ENCODE measurements at regions not wholly inside any gene's neighbourhood (a gene's known extent, or its start where the extent isn't known, plus 50 kb on each side); places are given as distances from the start of the nearest gene placed in this dataset.

- Histone ChIP-seq H4K8ac (ENCODE audit: low read depth, low read length) (no peak overlapping the region), H3K27me3 (ENCODE audit: insufficient read depth, low read length) (no peaks in the 10 kb centered on the region), H3K79me1 (ENCODE audit: low read length) (no peaks in the 10 kb centered on the region), H3K79me2 (ENCODE audit: control insufficient read depth, insufficient read depth, low read length, poor library complexity) (no peaks in the 10 kb centered on the region), H2BK12ac (ENCODE audit: low read length) (no peak overlapping the region), H2BK5ac (ENCODE audit: low read depth, low read length, poor library complexity) (no peak overlapping the region), H3K9me3 (ENCODE audit: insufficient read depth, low read depth, low read length) (no peaks in the 10 kb centered on the region), H3K4me1 (ENCODE audit: control insufficient read depth in 1 of 2, insufficient read depth in 2 of 2, low read length in 2 of 2) (no peaks in the 10 kb centered on the region), H3K23ac (ENCODE audit: low read length) (no peak overlapping the region), H3K27ac (ENCODE audit: low read depth, low read length) (no peak overlapping the region), H3K4me2 (ENCODE audit: low read length) (no peak overlapping the region), H3K9ac (ENCODE audit: low read length) (no peak overlapping the region), H3K14ac (ENCODE audit: low read length) (no peak overlapping the region), H4K91ac (ENCODE audit: low read depth, low read length) (no peak overlapping the region), H4K12ac (ENCODE audit: low read depth, low read length) (no peak overlapping the region), H3K4ac (ENCODE audit: low read depth, low read length) (no peak overlapping the region), H3K4me3 (ENCODE audit: low read depth, low read length) (no peak overlapping the region), H2AFZ (ENCODE audit: insufficient read depth, low read length, poor library complexity) (no peak overlapping the region), H3K36me3 (ENCODE audit: control insufficient read depth in 1 of 2, insufficient read depth in 2 of 2, low read length in 2 of 2) (no peaks in the 10 kb centered on the region), H2AK5ac (ENCODE audit: low read length) (no peak overlapping the region), H3K18ac (ENCODE audit: low read length) (no peak overlapping the region), H2BK120ac (ENCODE audit: insufficient read depth, low read length, poor library complexity) (no peak overlapping the region)
- WGBS (ENCODE audit: extremely low coverage, insufficient coverage, insufficient read length), result no CpG with 5 or more reads among the region's 1 CpG
- DNase-seq, result no peak
These were observed 223.6 kb upstream of the SIX2 start for GRCh38 chr2:45232818-45233217.

- no peak for DNase-seq
- H4K91ac ChIP-seq (ENCODE audit: low read depth, low read length), result no peak overlapping the region
- no peak overlapping the region for H4K12ac ChIP-seq (ENCODE audit: low read depth, low read length)
- H3K23ac ChIP-seq (ENCODE audit: low read length), result no peak overlapping the region
- no peaks in the 10 kb centered on the region for H3K79me2 ChIP-seq (ENCODE audit: control insufficient read depth, insufficient read depth, low read length, poor library complexity)
- no peak overlapping the region for H3K14ac ChIP-seq (ENCODE audit: low read length)
- H3K79me1 ChIP-seq (ENCODE audit: low read length), result no peaks in the 10 kb centered on the region
- no peak overlapping the region for H4K8ac ChIP-seq (ENCODE audit: low read depth, low read length)
- WGBS (ENCODE audit: extremely low coverage, insufficient coverage, insufficient read length), result no CpG with 5 or more reads among the region's 1 CpG
- H2AK5ac ChIP-seq (ENCODE audit: low read length), result no peak overlapping the region
- H2BK5ac ChIP-seq (ENCODE audit: low read depth, low read length, poor library complexity), result no peak overlapping the region
- H3K27me3 ChIP-seq (ENCODE audit: insufficient read depth, low read length), result no peaks in the 10 kb centered on the region
- H3K4me1 ChIP-seq (ENCODE audit: control insufficient read depth in 1 of 2, insufficient read depth in 2 of 2, low read length in 2 of 2), result no peaks in the 10 kb centered on the region
- peaks cover 1% of the 10 kb centered on the region for H3K9me3 ChIP-seq (ENCODE audit: insufficient read depth, low read depth, low read length)
- H2BK12ac ChIP-seq (ENCODE audit: low read length), result no peak overlapping the region
- no peak overlapping the region for H3K4me3 ChIP-seq (ENCODE audit: low read depth, low read length)
- no peak overlapping the region for H2BK120ac ChIP-seq (ENCODE audit: insufficient read depth, low read length, poor library complexity)
- H3K18ac ChIP-seq (ENCODE audit: low read length), result no peak overlapping the region
- H3K27ac ChIP-seq (ENCODE audit: low read depth, low read length), result no peak overlapping the region
- H2AFZ ChIP-seq (ENCODE audit: insufficient read depth, low read length, poor library complexity), result no peak overlapping the region
- H3K4me2 ChIP-seq (ENCODE audit: low read length), result no peak overlapping the region
- H3K4ac ChIP-seq (ENCODE audit: low read depth, low read length), result no peak overlapping the region
- no peak overlapping the region for H3K9ac ChIP-seq (ENCODE audit: low read length)
- no peaks in the 10 kb centered on the region for H3K36me3 ChIP-seq (ENCODE audit: control insufficient read depth in 1 of 2, insufficient read depth in 2 of 2, low read length in 2 of 2)
These were observed 220.2 kb upstream of the SIX2 start for GRCh38 chr2:45229411-45229810.

DNA sequence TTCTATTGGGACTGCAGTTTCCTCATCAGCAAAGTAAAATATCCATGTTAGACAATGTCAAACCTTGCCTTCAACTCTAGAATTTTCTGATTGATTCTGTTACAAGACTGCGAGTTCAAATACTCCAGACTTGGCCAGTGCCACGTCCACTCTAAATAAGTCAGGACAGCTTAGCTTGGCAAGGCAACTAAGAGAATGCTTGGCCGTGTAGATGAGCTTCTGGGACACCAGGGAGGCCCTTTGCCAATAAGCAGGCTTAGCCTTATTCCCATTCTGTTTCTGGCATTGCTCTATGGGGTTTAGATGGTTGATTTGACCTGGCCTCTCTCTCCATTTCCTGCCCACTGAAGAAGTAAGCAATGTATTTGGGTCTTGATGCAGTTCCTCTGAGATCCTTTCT is 218.1 kb upstream of the SIX2 start:
- Histone ChIP-seq H3K79me2 (ENCODE audit: control insufficient read depth, insufficient read depth, low read length, poor library complexity) (no peaks in the 10 kb centered on the region), H3K23ac (ENCODE audit: low read length) (no peak overlapping the region), H2BK120ac (ENCODE audit: insufficient read depth, low read length, poor library complexity) (no peak overlapping the region), H4K91ac (ENCODE audit: low read depth, low read length) (no peak overlapping the region), H4K12ac (ENCODE audit: low read depth, low read length) (no peak overlapping the region), H4K8ac (ENCODE audit: low read depth, low read length) (no peak overlapping the region), H3K36me3 (ENCODE audit: control insufficient read depth in 1 of 2, insufficient read depth in 2 of 2, low read length in 2 of 2) (no peaks in the 10 kb centered on the region), H3K14ac (ENCODE audit: low read length) (no peak overlapping the region), H3K18ac (ENCODE audit: low read length) (no peak overlapping the region), H2AK5ac (ENCODE audit: low read length) (no peak overlapping the region), H3K27me3 (ENCODE audit: insufficient read depth, low read length) (no peaks in the 10 kb centered on the region), H3K9ac (ENCODE audit: low read length) (no peak overlapping the region), H2BK12ac (ENCODE audit: low read length) (no peak overlapping the region), H3K4me1 (ENCODE audit: control insufficient read depth in 1 of 2, insufficient read depth in 2 of 2, low read length in 2 of 2) (no peaks in the 10 kb centered on the region), H3K4ac (ENCODE audit: low read depth, low read length) (no peak overlapping the region), H2BK5ac (ENCODE audit: low read depth, low read length, poor library complexity) (no peak overlapping the region), H3K9me3 (ENCODE audit: insufficient read depth, low read depth, low read length) (peaks cover 1% of the 10 kb centered on the region), H2AFZ (ENCODE audit: insufficient read depth, low read length, poor library complexity) (no peak overlapping the region), H3K27ac (ENCODE audit: low read depth, low read length) (no peak overlapping the region), H3K79me1 (ENCODE audit: low read length) (no peaks in the 10 kb centered on the region), H3K4me3 (ENCODE audit: low read depth, low read length) (no peak overlapping the region), H3K4me2 (ENCODE audit: low read length) (no peak overlapping the region)
- WGBS (ENCODE audit: extremely low coverage, insufficient coverage, insufficient read length), result no CpG with 5 or more reads among the region's 3 CpGs
- DNase-seq, result no peak

DNA sequence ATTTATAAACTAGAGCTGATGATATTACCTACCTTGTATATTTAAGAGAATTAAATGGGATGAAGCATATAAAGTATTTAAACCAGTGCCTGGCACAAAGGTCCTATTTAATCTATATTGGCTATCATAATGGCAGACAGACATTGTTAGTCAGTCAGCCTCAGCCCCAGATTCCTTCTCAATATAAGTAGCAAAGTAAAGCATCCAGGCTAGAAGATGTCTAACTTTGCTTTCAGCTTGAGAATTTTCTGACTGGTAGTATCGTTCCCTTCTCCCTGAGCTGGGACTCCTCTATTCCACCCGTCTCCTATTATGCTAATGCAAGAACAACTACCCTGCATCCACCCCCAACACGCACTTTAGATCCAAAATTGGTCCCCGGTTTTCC is 215.7 kb upstream of the SIX2 start:
- WGBS (ENCODE audit: extremely low coverage, insufficient coverage, insufficient read length), result no CpG with 5 or more reads among the region's 4 CpGs
- H3K27me3 ChIP-seq (ENCODE audit: insufficient read depth, low read length), result no peaks in the 10 kb centered on the region
- no peak overlapping the region for H3K18ac ChIP-seq (ENCODE audit: low read length)
- no peak overlapping the region for H2AK5ac ChIP-seq (ENCODE audit: low read length)
- no peak overlapping the region for H4K8ac ChIP-seq (ENCODE audit: low read depth, low read length)
- no peaks in the 10 kb centered on the region for H3K4me1 ChIP-seq (ENCODE audit: control insufficient read depth in 1 of 2, insufficient read depth in 2 of 2, low read length in 2 of 2)
- H2BK12ac ChIP-seq (ENCODE audit: low read length), result no peak overlapping the region
- no peak overlapping the region for H3K14ac ChIP-seq (ENCODE audit: low read length)
- DNase-seq, result no peak
- H3K79me2 ChIP-seq (ENCODE audit: control insufficient read depth, insufficient read depth, low read length, poor library complexity), result no peaks in the 10 kb centered on the region
- H4K91ac ChIP-seq (ENCODE audit: low read depth, low read length), result no peak overlapping the region
- no peak overlapping the region for H3K4me2 ChIP-seq (ENCODE audit: low read length)
- no peak overlapping the region for H3K4me3 ChIP-seq (ENCODE audit: low read depth, low read length)
- no peaks in the 10 kb centered on the region for H3K79me1 ChIP-seq (ENCODE audit: low read length)
- H4K12ac ChIP-seq (ENCODE audit: low read depth, low read length), result no peak overlapping the region
- no peak overlapping the region for H3K27ac ChIP-seq (ENCODE audit: low read depth, low read length)
- no peak overlapping the region for H2BK5ac ChIP-seq (ENCODE audit: low read depth, low read length, poor library complexity)
- H2BK120ac ChIP-seq (ENCODE audit: insufficient read depth, low read length, poor library complexity), result no peak overlapping the region
- no peak overlapping the region for H2AFZ ChIP-seq (ENCODE audit: insufficient read depth, low read length, poor library complexity)
- H3K4ac ChIP-seq (ENCODE audit: low read depth, low read length), result no peak overlapping the region
- no peak overlapping the region for H3K9ac ChIP-seq (ENCODE audit: low read length)
- peaks cover 1% of the 10 kb centered on the region for H3K9me3 ChIP-seq (ENCODE audit: insufficient read depth, low read depth, low read length)
- no peaks in the 10 kb centered on the region for H3K36me3 ChIP-seq (ENCODE audit: control insufficient read depth in 1 of 2, insufficient read depth in 2 of 2, low read length in 2 of 2)
- H3K23ac ChIP-seq (ENCODE audit: low read length), result no peak overlapping the region

Data from trophoblast cell (in vitro differentiated cells and primary cell).